ENCODE measurements at regions not wholly inside any gene's neighbourhood (a gene's known extent, or its start where the extent isn't known, plus 50 kb on each side); places are given as distances from the start of the nearest gene placed in this dataset.

- DNase-seq: no peak
These were observed 562.8 kb upstream of the RIOK2 start for GRCh38 chr5:97745817-97746216.

- DNase-seq: no peak
These were observed 567.5 kb upstream of the RIOK2 start for GRCh38 chr5:97750576-97750975.

GRCh38 chr5:97751540-97751939, 568.5 kb upstream of the RIOK2 start:
- DNase-seq: no peak

- no peak for DNase-seq
These were observed 569.8 kb upstream of the RIOK2 start for GRCh38 chr5:97752871-97753270.

- no peak for DNase-seq
These were observed 579.4 kb upstream of the RIOK2 start for GRCh38 chr5:97762483-97762882.

GRCh38 chr5:97764700-97765099, 581.7 kb upstream of the RIOK2 start:
- peak; percentile 19 for DNase-seq

- DNase-seq: no peak
These were observed 595.4 kb upstream of the RIOK2 start for GRCh38 chr5:97778451-97778850.

- DNase-seq: no peak
These were observed 605.3 kb upstream of the RIOK2 start for GRCh38 chr5:97788369-97788768.

GRCh38 chr5:97797994-97798451, 615.0 kb upstream of the RIOK2 start:
- no peak for DNase-seq

GRCh38 chr5:97801461-97801860, 618.4 kb upstream of the RIOK2 start:
- no peak for DNase-seq

- no peak for DNase-seq
These were observed 637.1 kb upstream of the RIOK2 start for GRCh38 chr5:97820138-97820537.

GRCh38 chr5:97832645-97833296, 649.7 kb upstream of the RIOK2 start:
- no peak for DNase-seq

- DNase-seq: no peak
These were observed 651.5 kb upstream of the RIOK2 start for GRCh38 chr5:97834561-97834960.

- no peak for DNase-seq
These were observed 652.1 kb upstream of the RIOK2 start for GRCh38 chr5:97835112-97835511.

GRCh38 chr5:97836816-97837215, 653.8 kb upstream of the RIOK2 start:
- no peak for DNase-seq

GRCh38 chr5:97838214-97838613, 655.2 kb upstream of the RIOK2 start:
- no peak for DNase-seq

- DNase-seq: no peak
These were observed 656.5 kb upstream of the RIOK2 start for GRCh38 chr5:97839341-97840086.

- DNase-seq: no peak
These were observed 657.6 kb upstream of the RIOK2 start for GRCh38 chr5:97840643-97841042.

- DNase-seq: no peak
These were observed 659.6 kb upstream of the RIOK2 start for GRCh38 chr5:97842687-97843086.

GRCh38 chr5:97844797-97845196, 661.8 kb upstream of the RIOK2 start:
- DNase-seq: no peak

- DNase-seq: no peak
These were observed 663.6 kb upstream of the RIOK2 start for GRCh38 chr5:97846643-97847042.

GRCh38 chr5:97847920-97848631, 665.0 kb upstream of the RIOK2 start:
- no peak for DNase-seq

- no peak for DNase-seq
These were observed 668.0 kb upstream of the RIOK2 start for GRCh38 chr5:97851036-97851435.
